Esophagus squamous epithelium (tissue), 5 donors: ENCODE measurements at regions not wholly inside any gene's neighbourhood (a gene's known extent, or its start where the extent isn't known, plus 50 kb on each side); places are given as distances from the start of the nearest gene placed in this dataset.

Experiments
- DNase-seq: peaks from one replicate; lab custom pipeline; 2025; lab: John Stamatoyannopoulos, UW
- H3K27ac ChIP-seq, 4 donors: fragments of 200-600 bp; sonication (generic); one replicate each; pipeline ENCODE4 v1.5.1; 2016 to 2019; ENCODE audit warnings: mild to moderate bottlenecking in 1 of 4
- H3K27me3 ChIP-seq, 4 donors: fragments of 200-600 bp; sonication (generic); 1 replicate in 3 of 4; 2 replicates in 1 of 4; pipeline versions ENCODE4 v1.5.1 to v1.6.0; 2017 to 2021; ENCODE audit warnings: antibody characterized with exemption in 1 of 4
- H3K36me3 ChIP-seq, 3 donors: fragments of 200-600 bp; sonication (generic); one replicate each; pipeline ENCODE4 v1.5.1; 2016 to 2019
- H3K4me1 ChIP-seq, 3 donors: fragments of 200-600 bp; sonication (generic); one replicate each; pipeline ENCODE4 v1.5.1; 2017 to 2019
- H3K4me3 ChIP-seq, 4 donors: fragments of 200-600 bp; sonication (generic); 1 replicate in 3 of 4; 2 replicates in 1 of 4; pipeline ENCODE4 v1.5.1; 2016 to 2019; ENCODE audit warnings: mild to moderate bottlenecking in 2 of 4, moderate library complexity in 1 of 4
- H3K9me3 ChIP-seq, 3 donors: fragments of 200-600 bp; sonication (generic); one replicate each; pipeline ENCODE4 v1.5.1; 2016 to 2019
- CTCF ChIP-seq, 6 experiments: fragments of 450-650 bp in 4 of 6; fragments of 200-600 bp in 2 of 6; sonication (generic) in 2 of 6; IDR thresholded peaks; one replicate each; pipeline ENCODE4 v1.5.1; 2016 to 2019; ENCODE audit warnings: antibody characterized with exemption in 6 of 6, mild to moderate bottlenecking in 4 of 6, moderate library complexity in 4 of 6
- POLR2A ChIP-seq, 4 donors: fragments of 450-650 bp; IDR thresholded peaks; one replicate each; pipeline ENCODE4 v1.6.1; 2017; ENCODE audit warnings: antibody characterized with exemption in 4 of 4, mild to moderate bottlenecking in 4 of 4, moderate library complexity in 3 of 4
- WGBS, 2 donors: methylation state at CpG; one replicate each; pipeline ENCODE4 v1.1.5; 2018; 5-methylcytosine and 5-hydroxymethylcytosine counted together
- intact Hi-C: fragments of 100-400 bp; cut with DNase I; formaldehyde crosslinking; loops from one replicate; pipeline ENCODE4 v1.15.0; 2022
- donor health status: DM: yes; HTN: yes; CAD: no.

DNA sequence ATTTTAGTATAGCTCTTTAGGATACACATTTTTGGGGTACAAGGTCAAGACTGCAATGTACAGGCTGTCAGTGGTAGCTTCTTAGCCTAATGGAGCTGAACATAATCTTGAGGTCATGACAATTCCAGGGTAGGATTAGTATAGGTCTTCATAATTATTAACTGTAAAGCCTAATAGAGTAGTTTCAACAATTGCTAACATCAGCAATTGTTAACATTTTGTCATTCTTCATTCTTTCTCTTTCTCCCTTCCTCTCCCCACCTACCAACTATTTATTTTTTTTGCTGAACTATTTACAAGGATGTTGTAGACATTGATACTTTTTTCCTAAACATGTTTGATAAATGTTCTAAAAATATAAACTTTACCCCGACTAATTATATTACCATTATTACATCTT is 461.3 kb upstream of the DCC start:
- intact Hi-C loops, result no loop called here
- WGBS, 2 donors, result 60 to 72% methylated on average over 1 of the region's 1 CpG
- TF ChIP-seq POLR2A (IDR thresholded peaks at IDR 0.05) (no peak), CTCF (IDR thresholded peaks at IDR 0.05) (no peak)

DNA sequence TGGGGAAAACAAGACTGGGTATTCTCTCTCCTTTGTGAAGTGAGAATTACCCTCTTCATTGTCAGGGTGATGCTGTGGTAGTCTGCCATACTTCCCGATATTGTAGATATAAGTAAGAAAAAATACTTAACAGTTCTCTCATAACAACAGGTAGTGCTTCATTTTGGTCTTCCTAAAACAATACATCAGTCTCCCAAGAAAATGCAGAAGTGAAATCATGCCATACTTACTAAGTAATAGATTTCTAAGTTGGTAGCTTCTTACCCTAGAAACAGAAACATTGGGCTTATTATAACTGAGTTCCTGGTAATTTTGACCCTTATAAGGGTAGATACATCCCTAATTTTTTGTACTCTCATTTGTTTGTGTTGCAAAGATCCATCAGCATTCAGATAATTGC is 460.7 kb upstream of the DCC start:
- no peak for DNase-seq
- no peak overlapping the region for H3K4me3 ChIP-seq
- TF ChIP-seq POLR2A (IDR thresholded peaks at IDR 0.05), result no peak
- no peak for TF ChIP-seq CTCF (IDR thresholded peaks at IDR 0.05)
- H3K4me1 ChIP-seq, result no peaks in the 10 kb centered on the region
- no peaks in the 10 kb centered on the region for H3K36me3 ChIP-seq
- intact Hi-C loops, result no loop called here
- H3K27me3 ChIP-seq, result no peaks in the 10 kb centered on the region
- no peak overlapping the region for H3K27ac ChIP-seq
- WGBS, 2 donors, result 46 to 67% methylated on average over 1 of the region's 1 CpG
- peaks cover 0 to 12% (median 0%) of the 10 kb centered on the region in 3 donors for H3K9me3 ChIP-seq

More for the DNA sequence above, 461.3 kb upstream of the DCC start:
- no peak overlapping the region for H3K27ac ChIP-seq
- no peak for DNase-seq
- H3K4me1 ChIP-seq, result no peaks in the 10 kb centered on the region
- H3K4me3 ChIP-seq, result no peak overlapping the region
- H3K36me3 ChIP-seq, result no peaks in the 10 kb centered on the region
- H3K27me3 ChIP-seq, result no peaks in the 10 kb centered on the region
- H3K9me3 ChIP-seq, result peaks cover 0 to 17% (median 0%) of the 10 kb centered on the region in 3 donors

- no peaks in the 10 kb centered on the region for H3K4me1 ChIP-seq
- H3K27ac ChIP-seq, result no peak overlapping the region
- no peak for TF ChIP-seq POLR2A (IDR thresholded peaks at IDR 0.05)
- TF ChIP-seq CTCF (IDR thresholded peaks at IDR 0.05), result no peak
- H3K4me3 ChIP-seq, result no peak overlapping the region
- peaks cover 0 to 9% (median 0%) of the 10 kb centered on the region in 3 donors for H3K9me3 ChIP-seq
- DNase-seq, result no peak
- intact Hi-C loops, result no loop called here
- 77 to 82% methylated on average over 2 of the region's 2 CpGs for WGBS, 2 donors
- H3K27me3 ChIP-seq, result no peaks in the 10 kb centered on the region
- no peaks in the 10 kb centered on the region for H3K36me3 ChIP-seq
Observed at GRCh38 chr18:51881394-51881793, 458.6 kb upstream of the DCC start.

GRCh38 chr18:51884039-51884438 is 456.0 kb upstream of the DCC start:
- intact Hi-C loops, result no loop called here
- Histone ChIP-seq H3K36me3 (no peaks in the 10 kb centered on the region), H3K4me1 (no peaks in the 10 kb centered on the region), H3K27ac (no peak overlapping the region), H3K4me3 (no peak overlapping the region), H3K9me3 (peaks cover 0 to 9% (median 0%) of the 10 kb centered on the region in 3 donors), H3K27me3 (no peaks in the 10 kb centered on the region)
- TF ChIP-seq CTCF (IDR thresholded peaks at IDR 0.05), result no peak
- no peak for TF ChIP-seq POLR2A (IDR thresholded peaks at IDR 0.05)
- 62 to 70% methylated on average over 3 to 4 of the region's 4 CpGs for WGBS, 2 donors
- no peak for DNase-seq

- no peak for DNase-seq
- intact Hi-C loops, result no loop called here
- peak overlapping the region in 1 of 4 donors; percentile 51 for H3K27ac ChIP-seq
Observed at GRCh38 chr18:51890762-51891161, 449.2 kb upstream of the DCC start.

More at GRCh38 chr18:51890762-51891161, 449.2 kb upstream of the DCC start:
- Histone ChIP-seq H3K4me3 (no peak overlapping the region), H3K4me1 (no peaks in the 10 kb centered on the region), H3K36me3 (no peaks in the 10 kb centered on the region), H3K9me3 (no peaks in the 10 kb centered on the region), H3K27me3 (no peaks in the 10 kb centered on the region)
- 54 to 63% methylated on average over 3 of the region's 3 CpGs for WGBS, 2 donors
- TF ChIP-seq POLR2A (IDR thresholded peaks at IDR 0.05) (no peak), CTCF (IDR thresholded peaks at IDR 0.05) (no peak)
